Astrocyte (in vitro differentiated cells and primary cell): ENCODE measurements at regions not wholly inside any gene's neighbourhood (a gene's known extent, or its start where the extent isn't known, plus 50 kb on each side); places are given as distances from the start of the nearest gene placed in this dataset.

Experiments used
- EZH2 ChIP-seq: IDR thresholded peaks from 2 replicates; pipeline ENCODE4 v1.6.1; 2012; ENCODE audit warnings: mild to moderate bottlenecking, low read length, inconsistent platforms; ENCODE audit not compliant: insufficient read depth
- TF ChIP-seq, protein P1 (sequence below): IDR thresholded peaks from 2 replicates; pipeline ENCODE4 v1.5.1; 2011; ENCODE audit warnings: low read depth, mild to moderate bottlenecking, inconsistent platforms, low read length, moderate library complexity; ENCODE audit not compliant: insufficient read depth

- TF ChIP-seq, protein P1, sequence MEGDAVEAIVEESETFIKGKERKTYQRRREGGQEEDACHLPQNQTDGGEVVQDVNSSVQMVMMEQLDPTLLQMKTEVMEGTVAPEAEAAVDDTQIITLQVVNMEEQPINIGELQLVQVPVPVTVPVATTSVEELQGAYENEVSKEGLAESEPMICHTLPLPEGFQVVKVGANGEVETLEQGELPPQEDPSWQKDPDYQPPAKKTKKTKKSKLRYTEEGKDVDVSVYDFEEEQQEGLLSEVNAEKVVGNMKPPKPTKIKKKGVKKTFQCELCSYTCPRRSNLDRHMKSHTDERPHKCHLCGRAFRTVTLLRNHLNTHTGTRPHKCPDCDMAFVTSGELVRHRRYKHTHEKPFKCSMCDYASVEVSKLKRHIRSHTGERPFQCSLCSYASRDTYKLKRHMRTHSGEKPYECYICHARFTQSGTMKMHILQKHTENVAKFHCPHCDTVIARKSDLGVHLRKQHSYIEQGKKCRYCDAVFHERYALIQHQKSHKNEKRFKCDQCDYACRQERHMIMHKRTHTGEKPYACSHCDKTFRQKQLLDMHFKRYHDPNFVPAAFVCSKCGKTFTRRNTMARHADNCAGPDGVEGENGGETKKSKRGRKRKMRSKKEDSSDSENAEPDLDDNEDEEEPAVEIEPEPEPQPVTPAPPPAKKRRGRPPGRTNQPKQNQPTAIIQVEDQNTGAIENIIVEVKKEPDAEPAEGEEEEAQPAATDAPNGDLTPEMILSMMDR, result no peak
- TF ChIP-seq EZH2, result no peak
Measured at GRCh38 chr3:194986208-194987043, 284.5 kb downstream of the XXYLT1 start.
